GM12801 (cell line): ENCODE measurements at regions not wholly inside any gene's neighbourhood (a gene's known extent, or its start where the extent isn't known, plus 50 kb on each side); places are given as distances from the start of the nearest gene placed in this dataset.

Experiments used
- TF ChIP-seq, protein P1 (sequence below): IDR thresholded peaks from one replicate; pipeline ENCODE4 v1.5.1; 2011; ENCODE audit warnings: control low read depth; ENCODE audit not compliant: insufficient read length; ENCODE audit errors: extremely low read depth

DNA sequence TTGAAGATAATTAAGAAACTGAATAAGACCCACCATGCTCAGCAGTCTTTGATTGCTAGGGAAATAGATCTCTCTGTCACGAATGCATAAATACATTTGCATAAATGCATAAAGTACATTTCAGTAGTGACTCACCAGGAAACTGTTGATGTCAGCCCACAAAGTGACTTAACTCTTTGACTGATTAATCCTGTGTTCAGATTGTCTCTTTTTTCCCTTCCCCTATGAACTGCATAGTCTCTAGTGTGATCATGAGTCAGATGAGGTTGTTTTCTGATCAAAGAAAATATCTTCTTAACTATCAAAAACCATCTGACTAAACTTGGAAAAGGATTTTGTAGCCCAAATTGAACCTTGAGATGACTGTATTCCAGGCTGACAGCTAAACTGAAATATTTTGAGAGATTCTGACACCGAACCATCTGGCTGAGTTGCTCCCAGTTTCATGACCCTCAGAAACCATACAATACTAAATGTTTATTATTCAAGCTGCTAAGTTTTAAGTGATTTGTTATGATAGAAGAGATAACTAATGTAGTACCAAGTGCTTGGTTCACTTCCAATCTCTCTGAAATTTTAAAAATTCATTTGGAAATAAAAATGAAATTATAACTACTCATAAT lies 1381.5 kb upstream of the AGA start:
- TF ChIP-seq, protein P1, sequence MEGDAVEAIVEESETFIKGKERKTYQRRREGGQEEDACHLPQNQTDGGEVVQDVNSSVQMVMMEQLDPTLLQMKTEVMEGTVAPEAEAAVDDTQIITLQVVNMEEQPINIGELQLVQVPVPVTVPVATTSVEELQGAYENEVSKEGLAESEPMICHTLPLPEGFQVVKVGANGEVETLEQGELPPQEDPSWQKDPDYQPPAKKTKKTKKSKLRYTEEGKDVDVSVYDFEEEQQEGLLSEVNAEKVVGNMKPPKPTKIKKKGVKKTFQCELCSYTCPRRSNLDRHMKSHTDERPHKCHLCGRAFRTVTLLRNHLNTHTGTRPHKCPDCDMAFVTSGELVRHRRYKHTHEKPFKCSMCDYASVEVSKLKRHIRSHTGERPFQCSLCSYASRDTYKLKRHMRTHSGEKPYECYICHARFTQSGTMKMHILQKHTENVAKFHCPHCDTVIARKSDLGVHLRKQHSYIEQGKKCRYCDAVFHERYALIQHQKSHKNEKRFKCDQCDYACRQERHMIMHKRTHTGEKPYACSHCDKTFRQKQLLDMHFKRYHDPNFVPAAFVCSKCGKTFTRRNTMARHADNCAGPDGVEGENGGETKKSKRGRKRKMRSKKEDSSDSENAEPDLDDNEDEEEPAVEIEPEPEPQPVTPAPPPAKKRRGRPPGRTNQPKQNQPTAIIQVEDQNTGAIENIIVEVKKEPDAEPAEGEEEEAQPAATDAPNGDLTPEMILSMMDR, result no peak

DNA sequence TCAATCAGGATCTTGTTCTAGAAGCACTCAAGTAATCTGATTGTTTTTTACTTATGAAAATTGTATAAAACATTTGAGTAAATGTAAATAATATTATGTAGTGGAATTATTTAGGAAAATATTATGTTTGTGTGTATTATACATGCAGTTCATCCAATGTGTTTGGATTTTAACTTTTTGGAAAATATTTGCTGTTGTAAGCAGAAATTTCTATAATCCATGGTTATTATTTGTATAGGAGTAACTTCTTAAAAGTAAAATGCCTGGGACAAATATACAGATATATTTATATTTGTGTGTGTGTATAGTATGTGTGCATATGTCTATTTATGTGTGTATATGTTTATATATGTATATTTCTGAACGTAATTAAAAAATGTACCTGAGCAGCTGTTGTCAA lies 1394.6 kb upstream of the AGA start:
- TF ChIP-seq, protein P1, result no peak

DNA sequence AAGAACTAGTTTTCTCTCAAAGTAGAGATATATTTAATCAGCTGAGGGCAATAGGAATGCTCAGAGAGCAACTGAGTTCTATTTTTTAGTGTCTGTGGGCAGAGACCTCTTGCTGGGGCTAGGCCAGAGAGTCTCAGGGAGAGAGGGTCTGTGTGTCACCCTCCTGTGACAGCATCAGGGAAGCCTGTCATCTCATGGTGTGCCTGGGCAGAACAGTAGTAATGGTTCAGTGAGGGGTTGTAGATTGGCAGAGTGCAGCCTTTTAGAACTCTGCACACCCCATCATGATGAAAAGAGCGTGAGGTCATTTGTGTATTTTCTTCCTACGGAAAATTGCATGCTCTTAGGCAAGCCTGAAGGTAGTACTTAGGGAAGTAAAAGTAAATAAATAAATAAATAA lies 1396.5 kb upstream of the AGA start:
- TF ChIP-seq, protein P1, result no peak

DNA sequence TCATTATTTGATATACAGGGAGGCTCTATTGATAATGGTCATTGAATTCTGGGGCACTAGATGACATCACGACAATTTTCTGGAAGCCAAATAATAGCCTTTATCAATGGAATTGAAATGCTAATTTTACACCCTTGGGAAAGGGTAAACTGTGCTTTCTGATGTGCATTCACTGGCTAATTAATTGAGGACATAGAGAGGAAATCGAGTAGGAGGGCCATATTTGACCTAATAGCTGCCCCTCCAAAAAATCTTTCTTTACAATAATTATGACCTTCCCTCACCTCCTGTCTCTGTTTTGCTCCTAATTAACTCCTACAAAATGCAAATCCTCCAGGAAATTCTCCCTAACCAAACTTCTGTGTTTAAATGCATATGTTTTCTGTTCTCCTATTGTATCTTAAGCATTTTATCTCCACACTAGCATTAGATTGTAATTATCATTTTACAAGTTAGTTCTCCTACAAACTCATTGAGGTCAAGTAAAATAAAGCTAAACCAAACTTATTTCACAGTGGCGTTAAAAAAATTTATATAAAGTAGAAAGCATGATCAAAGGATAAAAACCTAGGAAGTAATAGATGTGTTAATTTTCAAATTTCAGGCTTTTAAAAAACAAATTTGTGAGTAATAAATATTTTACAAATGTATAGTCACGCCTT lies 1414.0 kb upstream of the AGA start:
- TF ChIP-seq, protein P1, result no peak

DNA sequence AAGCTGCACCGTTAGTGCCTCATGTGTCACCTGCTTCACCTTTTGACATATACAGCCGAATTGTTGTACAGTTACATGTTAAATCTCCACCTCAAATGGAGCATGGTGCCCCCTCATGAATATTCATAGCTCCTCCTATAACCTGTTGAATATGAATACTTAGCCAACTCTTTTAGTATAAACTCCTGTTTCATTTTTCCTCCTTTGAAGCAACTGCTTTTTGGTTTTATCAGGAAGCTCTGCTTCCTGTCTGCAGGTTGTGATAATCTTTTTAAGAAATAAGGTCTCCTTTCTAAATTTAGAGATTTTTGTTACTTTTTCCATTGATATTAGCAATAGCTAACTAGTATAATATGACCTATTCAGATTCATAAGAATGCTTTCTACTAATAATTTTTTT lies 1429.2 kb upstream of the AGA start:
- TF ChIP-seq, protein P1, result no peak

DNA sequence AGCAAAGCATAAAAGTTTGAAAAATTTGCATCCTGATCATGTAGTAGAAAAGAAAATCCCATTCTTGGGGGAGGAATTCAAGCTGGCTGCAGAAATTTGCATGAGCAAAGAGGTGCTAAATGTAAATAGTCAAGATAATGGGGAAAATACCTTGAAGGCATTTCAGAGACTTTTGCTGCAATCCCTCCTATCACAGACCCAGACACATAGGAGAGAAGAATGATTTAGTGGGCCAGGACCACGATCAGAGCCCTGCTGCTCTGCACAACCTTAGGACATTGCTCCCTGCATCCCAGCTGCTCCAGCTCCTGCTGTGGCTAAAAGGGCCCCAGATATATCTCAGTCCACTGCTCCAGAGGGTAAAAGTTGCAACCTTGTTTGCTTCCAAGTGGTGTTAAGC lies 1439.7 kb upstream of the AGA start:
- TF ChIP-seq, protein P1, result no peak

DNA sequence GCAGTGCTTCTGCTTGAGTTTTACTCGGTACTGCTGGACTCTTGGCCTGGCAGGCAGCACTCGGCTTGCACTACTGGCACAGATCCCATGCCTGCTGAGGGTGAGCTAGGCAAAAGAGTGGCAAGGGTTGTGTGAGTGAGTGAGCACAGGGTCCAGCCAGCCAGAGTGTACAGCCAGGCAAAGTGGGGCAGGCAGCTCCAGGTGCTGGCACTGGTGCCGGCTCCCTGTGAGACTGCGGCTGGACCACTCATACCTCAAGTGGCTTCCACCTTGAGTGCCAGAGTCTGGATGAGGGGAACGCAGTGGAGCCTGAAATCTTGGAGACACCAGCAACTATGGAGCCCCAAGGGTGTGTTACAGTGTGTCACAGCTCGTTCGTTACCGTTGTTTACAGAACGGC lies 1451.9 kb upstream of the AGA start:
- TF ChIP-seq, protein P1, result no peak

DNA sequence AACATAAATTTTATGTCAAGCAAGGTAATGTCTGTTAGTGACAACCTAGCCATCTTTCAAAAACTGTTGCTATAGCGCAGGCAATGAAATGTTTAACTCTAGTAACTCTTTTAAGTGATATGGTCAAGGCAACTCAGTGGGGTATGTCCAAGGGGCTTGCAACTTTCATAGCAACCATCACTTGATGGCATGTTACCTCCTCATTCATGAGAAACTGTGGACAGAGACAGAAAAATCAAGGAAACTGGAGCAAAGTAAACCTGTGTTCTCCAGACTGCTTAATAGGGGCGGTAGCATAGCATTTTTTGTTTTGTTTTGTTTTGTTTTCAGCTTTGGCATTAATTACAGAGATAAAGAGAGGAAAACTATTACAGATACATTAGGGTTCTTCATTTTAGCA lies 1456.8 kb upstream of the AGA start:
- TF ChIP-seq, protein P1, result no peak
